DOHH2 (cell line): ENCODE measurements at regions not wholly inside any gene's neighbourhood (a gene's known extent, or its start where the extent isn't known, plus 50 kb on each side); places are given as distances from the start of the nearest gene placed in this dataset.

Experiments
- H3F3A ChIP-seq: fragments of 200-600 bp; sonication (generic), shearing (Covaris generic); 2 replicates; pipeline ENCODE4 v1.6.0; 2016; ENCODE audit warnings: antibody characterized with exemption, mild to moderate bottlenecking; ENCODE audit not compliant: control insufficient read depth, insufficient read depth
- H3K27ac ChIP-seq: fragments of 200-600 bp; sonication (generic); 2 replicates; pipeline ENCODE4 v1.5.1; 2014; ENCODE audit warnings: low read depth, mild to moderate bottlenecking, low read length, moderate library complexity
- H3K27me3 ChIP-seq: fragments of 200-600 bp; sonication (generic); 2 replicates; pipeline ENCODE4 v1.6.1; 2014; ENCODE audit warnings: mild to moderate bottlenecking, low read length, mixed read lengths; ENCODE audit not compliant: control insufficient read depth
- H3K36me3 ChIP-seq: fragments of 200-600 bp; sonication (generic); 2 replicates; pipeline ENCODE4 v1.6.1; 2014; ENCODE audit warnings: mild to moderate bottlenecking, low read length, moderate library complexity, mixed read lengths; ENCODE audit not compliant: control insufficient read depth
- H3K4me1 ChIP-seq: fragments of 200-600 bp; sonication (generic); 2 replicates; pipeline ENCODE4 v1.6.1; 2014; ENCODE audit warnings: mild to moderate bottlenecking, low read length, mixed read lengths; ENCODE audit not compliant: control insufficient read depth
- H3K4me2 ChIP-seq: fragments of 200-600 bp; sonication (generic); 2 replicates; pipeline ENCODE4 v1.6.0; 2014; ENCODE audit warnings: mild to moderate bottlenecking, low read length, moderate library complexity
- H3K4me3 ChIP-seq: fragments of 200-600 bp; sonication (generic); 2 replicates; pipeline ENCODE4 v1.5.1; 2014; ENCODE audit warnings: mild to moderate bottlenecking, low read length, mixed read lengths
- H3K79me2 ChIP-seq: fragments of 200-600 bp; sonication (generic); 2 replicates; pipeline ENCODE4 v1.6.1; 2014; ENCODE audit warnings: mild to moderate bottlenecking, low read length, mixed read lengths; ENCODE audit not compliant: control insufficient read depth
- H3K9me2 ChIP-seq: fragments of 200-600 bp; sonication (generic); replicated peaks from 2 replicates; pipeline ENCODE4 v1.6.1; 2014; ENCODE audit warnings: mild to moderate bottlenecking, low read length, mixed read lengths; ENCODE audit not compliant: control insufficient read depth
- H3K9me3 ChIP-seq: fragments of 200-600 bp; sonication (generic); 2 replicates; pipeline ENCODE4 v1.6.1; 2014; ENCODE audit warnings: antibody characterized with exemption, low read length, mixed read lengths; ENCODE audit not compliant: control insufficient read depth, insufficient read depth
- H4K20me1 ChIP-seq: fragments of 200-600 bp; sonication (generic); 2 replicates; pipeline ENCODE4 v1.6.0; 2014; ENCODE audit warnings: low read depth, mild to moderate bottlenecking, antibody characterized with exemption, low read length, moderate library complexity; ENCODE audit not compliant: control insufficient read depth, insufficient read depth
- CTCF ChIP-seq: fragments of 200-600 bp; sonication (generic); IDR thresholded peaks from one replicate; pipeline ENCODE4 v1.5.1; 2014; ENCODE audit warnings: antibody characterized with exemption, mild to moderate bottlenecking, low read depth, low read length; ENCODE audit not compliant: poor library complexity, severe bottlenecking
- EZH2phosphoT487 ChIP-seq: fragments of 200-600 bp; sonication (generic); IDR thresholded peaks from 2 replicates; pipeline ENCODE4 v1.6.1; 2017; ENCODE audit warnings: borderline replicate concordance, mild to moderate bottlenecking, antibody characterized with exemption, low read length, moderate library complexity, mixed read lengths

- no peak overlapping the region for H3K4me2 ChIP-seq
- H4K20me1 ChIP-seq, result no peaks in the 10 kb centered on the region
- no peaks in the 10 kb centered on the region for H3K4me1 ChIP-seq
- H3K36me3 ChIP-seq, result no peaks in the 10 kb centered on the region
- TF ChIP-seq CTCF (no peak), EZH2phosphoT487 (no peak)
- no peaks in the 10 kb centered on the region for H3K27me3 ChIP-seq
- no peaks in the 10 kb centered on the region for H3K9me2 ChIP-seq
- no peak overlapping the region for H3K27ac ChIP-seq
- H3K79me2 ChIP-seq, result no peaks in the 10 kb centered on the region
- H3K9me3 ChIP-seq, result no peaks in the 10 kb centered on the region
- no peaks in the 10 kb centered on the region for H3F3A ChIP-seq
- no peak overlapping the region for H3K4me3 ChIP-seq
Observed at GRCh38 chr18:70559446-70559845, 270.6 kb downstream of the SOCS6 start.

- H3K4me3 ChIP-seq, result no peak overlapping the region
- TF ChIP-seq CTCF, result no peak
- TF ChIP-seq EZH2phosphoT487, result no peak
- no peak overlapping the region for H3K27ac ChIP-seq
- no peaks in the 10 kb centered on the region for H3K36me3 ChIP-seq
- no peaks in the 10 kb centered on the region for H3K79me2 ChIP-seq
- no peaks in the 10 kb centered on the region for H3F3A ChIP-seq
- H4K20me1 ChIP-seq, result no peaks in the 10 kb centered on the region
- H3K9me3 ChIP-seq, result no peaks in the 10 kb centered on the region
- no peaks in the 10 kb centered on the region for H3K9me2 ChIP-seq
- H3K27me3 ChIP-seq, result no peaks in the 10 kb centered on the region
- H3K4me2 ChIP-seq, result no peak overlapping the region
- H3K4me1 ChIP-seq, result no peaks in the 10 kb centered on the region
Observed at GRCh38 chr18:70558371-70558770, 269.5 kb downstream of the SOCS6 start.

GRCh38 chr18:70554854-70555445 is 266.1 kb downstream of the SOCS6 start:
- no peaks in the 10 kb centered on the region for H4K20me1 ChIP-seq
- H3K79me2 ChIP-seq, result no peaks in the 10 kb centered on the region
- no peak overlapping the region for H3K27ac ChIP-seq
- no peak overlapping the region for H3K4me2 ChIP-seq
- TF ChIP-seq CTCF, result no peak
- no peak for TF ChIP-seq EZH2phosphoT487
- no peaks in the 10 kb centered on the region for H3K9me3 ChIP-seq
- H3K4me3 ChIP-seq, result no peak overlapping the region
- no peaks in the 10 kb centered on the region for H3K36me3 ChIP-seq
- H3K4me1 ChIP-seq, result no peaks in the 10 kb centered on the region
- H3K9me2 ChIP-seq, result no peaks in the 10 kb centered on the region
- H3F3A ChIP-seq, result no peaks in the 10 kb centered on the region
- no peaks in the 10 kb centered on the region for H3K27me3 ChIP-seq
